Osteoblast (primary cell): ENCODE measurements at regions not wholly inside any gene's neighbourhood (a gene's known extent, or its start where the extent isn't known, plus 50 kb on each side); places are given as distances from the start of the nearest gene placed in this dataset.

Source experiments
- DNase-seq: peaks from one replicate; pipeline ENCODE4 v3.0.0; 2011; ENCODE audit warnings: low spot score, mixed read lengths; ENCODE audit not compliant: insufficient read length; ENCODE audit errors: missing footprints
- H2AFZ ChIP-seq: 2 replicates; pipeline ENCODE4 v1.6.0; 2011; ENCODE audit warnings: mild to moderate bottlenecking, low read length
- H3K27ac ChIP-seq: 2 replicates; pipeline ENCODE4 v1.5.1; 2011; ENCODE audit warnings: mild to moderate bottlenecking, low read depth, low read length, moderate library complexity
- H3K27me3 ChIP-seq: 2 replicates; pipeline ENCODE4 v1.6.0; 2012; ENCODE audit warnings: mild to moderate bottlenecking, control low read depth, inconsistent platforms, low read length, moderate library complexity; ENCODE audit not compliant: insufficient read depth
- H3K36me3 ChIP-seq: 2 replicates; pipeline ENCODE4 v1.5.1; 2011; ENCODE audit warnings: mild to moderate bottlenecking, low read length, control low read depth, moderate library complexity; ENCODE audit not compliant: insufficient read depth
- H3K4me1 ChIP-seq: 2 replicates; pipeline ENCODE4 v1.5.1; 2011; ENCODE audit warnings: mild to moderate bottlenecking, low read length, control low read depth, moderate library complexity; ENCODE audit not compliant: insufficient read depth
- H3K4me2 ChIP-seq: 2 replicates; pipeline ENCODE4 v1.6.0; 2011; ENCODE audit warnings: mild to moderate bottlenecking, low read length; ENCODE audit not compliant: insufficient read depth
- H3K4me3 ChIP-seq: fragments of 200-600 bp; sonication (generic); 3 replicates; pipeline ENCODE4 v1.5.1; 2012; ENCODE audit warnings: mild to moderate bottlenecking, low read length, inconsistent platforms; ENCODE audit not compliant: insufficient read depth
- H3K79me2 ChIP-seq: 2 replicates; pipeline ENCODE4 v1.6.0; 2012; ENCODE audit warnings: mild to moderate bottlenecking, low read length, control low read depth, inconsistent platforms; ENCODE audit not compliant: insufficient read depth
- H3K9me3 ChIP-seq: 2 replicates; pipeline ENCODE4 v1.5.1; 2011; ENCODE audit warnings: low read depth, low read length, control low read depth
- H4K20me1 ChIP-seq: 2 replicates; pipeline ENCODE4 v1.6.0; 2012; ENCODE audit warnings: mild to moderate bottlenecking, low read length, control low read depth; ENCODE audit not compliant: insufficient read depth
- CTCF ChIP-seq: IDR thresholded peaks from 2 replicates; pipeline ENCODE4 v1.5.1; 2011; ENCODE audit warnings: mild to moderate bottlenecking, low read depth, low read length, moderate library complexity; ENCODE audit errors: extremely low read depth

- H3K36me3 ChIP-seq, result no peaks in the 10 kb centered on the region
- H3K9me3 ChIP-seq, result no peaks in the 10 kb centered on the region
- H3K4me2 ChIP-seq, result no peak overlapping the region
- H2AFZ ChIP-seq, result no peak overlapping the region
- peak; percentile 69 for DNase-seq
- H3K79me2 ChIP-seq, result no peaks in the 10 kb centered on the region
- H4K20me1 ChIP-seq, result no peaks in the 10 kb centered on the region
- peak; percentile 26 for TF ChIP-seq CTCF
- no peak overlapping the region for H3K27ac ChIP-seq
- H3K4me1 ChIP-seq, result peaks cover 7% of the 10 kb centered on the region
- H3K27me3 ChIP-seq, result no peaks in the 10 kb centered on the region
- H3K4me3 ChIP-seq, result no peak overlapping the region
Measured at GRCh38 chr1:221272940-221273339, 393.7 kb downstream of the HLX start.

GRCh38 chr1:221274373-221274772 is 395.1 kb downstream of the HLX start:
- no peak overlapping the region for H2AFZ ChIP-seq
- DNase-seq, result no peak
- TF ChIP-seq CTCF, result no peak

GRCh38 chr1:221276896-221277409 is 397.7 kb downstream of the HLX start:
- Histone ChIP-seq H3K4me3 (no peak overlapping the region), H3K4me1 (no peaks in the 10 kb centered on the region), H3K79me2 (no peaks in the 10 kb centered on the region), H3K9me3 (no peaks in the 10 kb centered on the region), H4K20me1 (no peaks in the 10 kb centered on the region), H3K27ac (no peak overlapping the region), H2AFZ (no peak overlapping the region), H3K27me3 (no peaks in the 10 kb centered on the region), H3K4me2 (no peak overlapping the region), H3K36me3 (no peaks in the 10 kb centered on the region)
- no peak for TF ChIP-seq CTCF
- no peak for DNase-seq

More at GRCh38 chr1:221274373-221274772, 395.1 kb downstream of the HLX start:
- Histone ChIP-seq H3K4me1 (no peaks in the 10 kb centered on the region), H3K36me3 (no peaks in the 10 kb centered on the region), H3K4me2 (no peak overlapping the region), H3K27me3 (no peaks in the 10 kb centered on the region), H3K27ac (no peak overlapping the region), H3K4me3 (no peak overlapping the region), H4K20me1 (no peaks in the 10 kb centered on the region), H3K79me2 (no peaks in the 10 kb centered on the region), H3K9me3 (no peaks in the 10 kb centered on the region)

- DNase-seq, result no peak
Measured at GRCh38 chr1:221279146-221279545, 399.9 kb downstream of the HLX start.

More at GRCh38 chr1:221279146-221279545, 399.9 kb downstream of the HLX start:
- no peak for TF ChIP-seq CTCF
- Histone ChIP-seq H3K27me3 (no peaks in the 10 kb centered on the region), H2AFZ (no peak overlapping the region), H3K9me3 (no peaks in the 10 kb centered on the region), H3K79me2 (no peaks in the 10 kb centered on the region), H3K4me1 (peaks cover 11% of the 10 kb centered on the region), H3K27ac (no peak overlapping the region), H3K36me3 (no peaks in the 10 kb centered on the region), H3K4me2 (no peak overlapping the region), H3K4me3 (no peak overlapping the region), H4K20me1 (no peaks in the 10 kb centered on the region)
